GM12864 (cell line): ENCODE measurements at regions not wholly inside any gene's neighbourhood (a gene's known extent, or its start where the extent isn't known, plus 50 kb on each side); places are given as distances from the start of the nearest gene placed in this dataset.

Experiments used
- DNase-seq: peaks from one replicate; pipeline ENCODE4 v3.0.0-alpha.2; 2011; ENCODE audit warnings: low read depth
- H3K4me3 ChIP-seq: 2 replicates; pipeline ENCODE4 v1.5.1; 2011; ENCODE audit warnings: mild to moderate bottlenecking, low read depth, low read length, control low read depth
- CTCF ChIP-seq: IDR thresholded peaks from 2 replicates; pipeline ENCODE4 v1.5.1; 2011; ENCODE audit warnings: low read depth, mild to moderate bottlenecking, moderate library complexity, low read length, control low read depth, inconsistent platforms; ENCODE audit errors: missing control alignments

GRCh38 chr2:176398243-176399073, 129.2 kb downstream of the MTX2 start:
- TF ChIP-seq CTCF = no peak
- DNase-seq = no peak
- no peak overlapping the region for H3K4me3 ChIP-seq

GRCh38 chr2:176399074-176399598, 129.9 kb downstream of the MTX2 start:
- DNase-seq = no peak
- TF ChIP-seq CTCF = no peak
- no peak overlapping the region for H3K4me3 ChIP-seq

- no peak for TF ChIP-seq CTCF
- DNase-seq = no peak
- H3K4me3 ChIP-seq = no peak overlapping the region
Observed at GRCh38 chr2:176405477-176405876, 136.2 kb downstream of the MTX2 start.

- H3K4me3 ChIP-seq = no peak overlapping the region
- no peak for DNase-seq
- TF ChIP-seq CTCF = no peak
Observed at GRCh38 chr2:176407706-176408105, 138.5 kb downstream of the MTX2 start.

- TF ChIP-seq CTCF = no peak
- DNase-seq = no peak
- no peak overlapping the region for H3K4me3 ChIP-seq
Observed at GRCh38 chr2:176409671-176410070, 140.4 kb downstream of the MTX2 start.

GRCh38 chr2:176412136-176412535, 142.9 kb downstream of the MTX2 start:
- no peak for DNase-seq
- TF ChIP-seq CTCF = no peak
- H3K4me3 ChIP-seq = no peak overlapping the region

- TF ChIP-seq CTCF = no peak
- H3K4me3 ChIP-seq = no peak overlapping the region
- no peak for DNase-seq
Observed at GRCh38 chr2:176413786-176414185, 144.5 kb downstream of the MTX2 start.
